GM13976 (cell line): ENCODE measurements at regions not wholly inside any gene's neighbourhood (a gene's known extent, or its start where the extent isn't known, plus 50 kb on each side); places are given as distances from the start of the nearest gene placed in this dataset.

Source experiments
- DNase-seq: peaks from one replicate; pipeline ENCODE4 v3.0.0; 2012; ENCODE audit warnings: low spot score
- CTCF ChIP-seq: IDR thresholded peaks from 2 replicates; pipeline ENCODE4 v1.5.1; 2012; ENCODE audit warnings: borderline replicate concordance, mild to moderate bottlenecking; ENCODE audit not compliant: insufficient read depth; ENCODE audit errors: extremely low read depth, missing control alignments, control extremely low read depth
- in situ Hi-C: fragments of 300-500 bp; cut with MboI; formaldehyde crosslinking; loops from one replicate; pipeline ENCODE4 v1.12.0; 2022; ENCODE audit warnings: low sequenced_read_pairs, mixed read lengths, inconsistent platforms; ENCODE audit not compliant: unreplicated experiment

- no peak for DNase-seq
- no peak for TF ChIP-seq CTCF
- in situ Hi-C loops = no loop called here
Observed at GRCh38 chr1:13901597-13901996, 201.6 kb downstream of the PRDM2 start.

- in situ Hi-C loops = no loop called here
- TF ChIP-seq CTCF = no peak
- no peak for DNase-seq
Observed at GRCh38 chr1:13908128-13908527, 208.1 kb downstream of the PRDM2 start.

- in situ Hi-C loops = no loop called here
- TF ChIP-seq CTCF = no peak
- DNase-seq = no peak
Observed at GRCh38 chr1:13911697-13912619, 212.0 kb downstream of the PRDM2 start.

GRCh38 chr1:13913396-13913795, 213.4 kb downstream of the PRDM2 start:
- DNase-seq = no peak
- TF ChIP-seq CTCF = no peak
- in situ Hi-C loops = no loop called here

- DNase-seq = no peak
- TF ChIP-seq CTCF = no peak
- in situ Hi-C loops = no loop called here
Observed at GRCh38 chr1:13916530-13916929, 216.5 kb downstream of the PRDM2 start.

- in situ Hi-C loops = no loop called here
- no peak for TF ChIP-seq CTCF
Observed at GRCh38 chr1:13917607-13918006, 217.6 kb downstream of the PRDM2 start.

More at GRCh38 chr1:13917607-13918006, 217.6 kb downstream of the PRDM2 start:
- DNase-seq = no peak
